GM19043 (cell line): ENCODE measurements at regions not wholly inside any gene's neighbourhood (a gene's known extent, or its start where the extent isn't known, plus 50 kb on each side); places are given as distances from the start of the nearest gene placed in this dataset.

Experiments
- ATAC-seq: cut with Tn5 transposase; IDR thresholded peaks from one replicate; pipeline ENCODE4 v1.9.1; 2021; ENCODE audit warnings: low read depth; ENCODE audit not compliant: unreplicated experiment

GRCh38 chr4:15361529-15361928, 66.3 kb upstream of the C1QTNF7 start:
- ATAC-seq = no peak

- no peak for ATAC-seq
Measured at GRCh38 chr4:15362541-15362940, 65.3 kb upstream of the C1QTNF7 start.

- no peak for ATAC-seq
Measured at GRCh38 chr4:15364183-15364582, 63.6 kb upstream of the C1QTNF7 start.

GRCh38 chr4:15365641-15366040, 62.2 kb upstream of the C1QTNF7 start:
- no peak for ATAC-seq

GRCh38 chr4:15366721-15367120, 61.1 kb upstream of the C1QTNF7 start:
- no peak for ATAC-seq

- no peak for ATAC-seq
Measured at GRCh38 chr4:15368856-15369255, 59.0 kb upstream of the C1QTNF7 start.

GRCh38 chr4:15370296-15370695, 57.5 kb upstream of the C1QTNF7 start:
- no peak for ATAC-seq

GRCh38 chr4:15373363-15373762, 54.5 kb upstream of the C1QTNF7 start:
- ATAC-seq = no peak

- ATAC-seq = no peak
Measured at GRCh38 chr4:15374656-15375055, 53.2 kb upstream of the C1QTNF7 start.

GRCh38 chr4:15375667-15376066, 52.2 kb upstream of the C1QTNF7 start:
- peak; percentile 65 for ATAC-seq

GRCh38 chr4:15376145-15376544, 51.7 kb upstream of the C1QTNF7 start:
- ATAC-seq = no peak

GRCh38 chr4:15376594-15376993, 51.2 kb upstream of the C1QTNF7 start:
- ATAC-seq = no peak
